NCI-H2196 treated with DMSO at 0.1 percent for 48 hours (cell line): ENCODE measurements at regions not wholly inside any gene's neighbourhood (a gene's known extent, or its start where the extent isn't known, plus 50 kb on each side); places are given as distances from the start of the nearest gene placed in this dataset.

Source experiments
- DNase-seq: peaks from one replicate; lab custom pipeline; 2025; ENCODE audit not compliant: unreplicated experiment; lab: John Stamatoyannopoulos, UW

- DNase-seq = no peak
These were observed 585.0 kb upstream of the MAP3K7 start for GRCh38 chr6:91171754-91172462.

GRCh38 chr6:91167846-91168245, 581.0 kb upstream of the MAP3K7 start:
- DNase-seq = no peak

- no peak for DNase-seq
These were observed 579.6 kb upstream of the MAP3K7 start for GRCh38 chr6:91166271-91167046.

- no peak for DNase-seq
These were observed 577.2 kb upstream of the MAP3K7 start for GRCh38 chr6:91164105-91164504.

- DNase-seq = no peak
These were observed 574.4 kb upstream of the MAP3K7 start for GRCh38 chr6:91161246-91161645.

- DNase-seq = no peak
These were observed 568.4 kb upstream of the MAP3K7 start for GRCh38 chr6:91155129-91155785.

GRCh38 chr6:91152824-91153223, 566.0 kb upstream of the MAP3K7 start:
- DNase-seq = no peak

- no peak for DNase-seq
These were observed 563.3 kb upstream of the MAP3K7 start for GRCh38 chr6:91149956-91150705.

- DNase-seq = no peak
These were observed 562.5 kb upstream of the MAP3K7 start for GRCh38 chr6:91149246-91149955.

- no peak for DNase-seq
These were observed 557.3 kb upstream of the MAP3K7 start for GRCh38 chr6:91144126-91144525.

GRCh38 chr6:91142154-91142553, 555.3 kb upstream of the MAP3K7 start:
- no peak for DNase-seq

GRCh38 chr6:91141346-91141745, 554.5 kb upstream of the MAP3K7 start:
- DNase-seq = no peak

GRCh38 chr6:91140449-91140848, 553.6 kb upstream of the MAP3K7 start:
- no peak for DNase-seq

GRCh38 chr6:91137286-91137685, 550.4 kb upstream of the MAP3K7 start:
- DNase-seq = no peak

GRCh38 chr6:91135406-91136103, 548.7 kb upstream of the MAP3K7 start:
- DNase-seq = no peak

- no peak for DNase-seq
These were observed 545.6 kb upstream of the MAP3K7 start for GRCh38 chr6:91132461-91132860.

- no peak for DNase-seq
These were observed 543.3 kb upstream of the MAP3K7 start for GRCh38 chr6:91130126-91130525.

GRCh38 chr6:91127752-91128151, 540.9 kb upstream of the MAP3K7 start:
- no peak for DNase-seq

- DNase-seq = no peak
These were observed 540.0 kb upstream of the MAP3K7 start for GRCh38 chr6:91126876-91127275.

- no peak for DNase-seq
These were observed 530.7 kb upstream of the MAP3K7 start for GRCh38 chr6:91117550-91117949.
